Neuron (in vitro differentiated cells): ENCODE measurements at regions not wholly inside any gene's neighbourhood (a gene's known extent, or its start where the extent isn't known, plus 50 kb on each side); places are given as distances from the start of the nearest gene placed in this dataset.

Source experiments
- H2AFZ ChIP-seq: one replicate; pipeline ENCODE4 v1.6.1; 2013; ENCODE audit warnings: low read depth, mild to moderate bottlenecking, inconsistent platforms, low read length, moderate library complexity
- H3K27me3 ChIP-seq: one replicate; pipeline ENCODE4 v1.6.1; 2013; ENCODE audit warnings: low read length; ENCODE audit not compliant: insufficient read depth
- H3K36me3 ChIP-seq: one replicate; pipeline ENCODE4 v1.6.1; 2013; ENCODE audit warnings: low read length; ENCODE audit not compliant: insufficient read depth
- H3K4me1 ChIP-seq: one replicate; pipeline ENCODE4 v1.6.1; 2013; ENCODE audit warnings: low read length; ENCODE audit not compliant: insufficient read depth
- H3K4me3 ChIP-seq: 2 replicates; pipeline ENCODE4 v1.5.1; 2013; ENCODE audit warnings: mild to moderate bottlenecking, low read length, moderate library complexity
- H3K9me3 ChIP-seq: one replicate; pipeline ENCODE4 v1.6.1; 2013; ENCODE audit warnings: low read length

DNA sequence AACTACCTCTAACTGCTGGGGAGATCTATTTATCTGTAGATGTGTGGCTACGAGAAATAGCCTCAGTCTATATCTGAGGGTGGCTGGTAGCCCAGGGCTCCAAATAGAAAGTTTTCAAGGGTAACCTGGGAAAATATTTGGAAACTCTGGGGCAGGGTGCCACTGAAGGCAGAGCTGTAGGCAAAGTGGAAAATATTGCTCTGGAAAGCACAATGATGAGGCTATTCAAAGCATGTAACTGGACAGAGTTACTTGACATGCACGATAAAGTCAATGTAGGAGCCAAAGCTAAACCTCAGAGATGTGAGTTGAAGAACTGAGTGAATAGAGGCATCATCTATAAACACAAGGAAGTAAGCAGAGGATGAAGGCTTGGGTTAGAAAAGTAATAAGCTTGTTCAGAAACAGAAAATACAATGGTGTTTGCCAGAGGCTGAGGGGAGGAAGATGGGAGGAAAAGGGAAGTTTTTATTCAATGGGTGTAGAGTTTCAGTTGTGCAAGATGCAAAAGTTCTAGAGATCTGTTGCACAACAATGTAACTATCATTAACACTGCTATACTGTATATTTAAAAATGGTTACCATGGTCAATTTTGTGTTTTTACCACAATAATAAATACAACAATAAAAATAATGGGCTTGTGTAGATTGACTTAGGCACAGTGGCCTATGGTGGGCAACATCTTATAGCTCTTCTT is 171.6 kb downstream of the MBD2 start:
- H3K4me1 ChIP-seq, result no peaks in the 10 kb centered on the region
- H3K4me3 ChIP-seq, result no peak overlapping the region
- no peaks in the 10 kb centered on the region for H3K36me3 ChIP-seq
- no peaks in the 10 kb centered on the region for H3K9me3 ChIP-seq
- no peaks in the 10 kb centered on the region for H3K27me3 ChIP-seq
- H2AFZ ChIP-seq, result no peak overlapping the region

DNA sequence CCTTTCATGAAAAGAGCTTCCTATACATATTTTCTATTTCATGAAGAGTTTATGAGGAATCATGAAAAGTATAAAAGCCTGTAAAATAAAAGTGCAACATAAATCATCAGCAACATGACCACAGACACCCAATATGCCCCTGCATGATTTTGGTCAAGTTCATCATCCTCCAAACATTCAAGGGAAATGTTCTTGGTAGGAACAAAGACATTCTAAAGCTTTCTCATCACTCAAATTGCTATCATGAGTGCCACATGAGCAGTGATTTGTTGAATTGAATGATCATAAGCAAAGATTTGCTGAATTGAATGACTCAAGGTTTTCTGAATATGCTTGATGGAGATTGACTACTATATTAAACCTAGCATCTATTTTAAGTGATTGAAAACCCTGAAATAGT is 172.2 kb downstream of the MBD2 start:
- Histone ChIP-seq H2AFZ (no peak overlapping the region), H3K36me3 (no peaks in the 10 kb centered on the region), H3K4me1 (no peaks in the 10 kb centered on the region), H3K9me3 (no peaks in the 10 kb centered on the region), H3K4me3 (no peak overlapping the region), H3K27me3 (no peaks in the 10 kb centered on the region)

- Histone ChIP-seq H3K36me3 (no peaks in the 10 kb centered on the region), H3K4me3 (no peak overlapping the region), H2AFZ (no peak overlapping the region), H3K4me1 (no peaks in the 10 kb centered on the region), H3K9me3 (no peaks in the 10 kb centered on the region), H3K27me3 (no peaks in the 10 kb centered on the region)
Measured at GRCh38 chr18:54043484-54044251, 180.8 kb downstream of the MBD2 start.

- no peaks in the 10 kb centered on the region for H3K36me3 ChIP-seq
- no peaks in the 10 kb centered on the region for H3K27me3 ChIP-seq
- no peaks in the 10 kb centered on the region for H3K4me1 ChIP-seq
- no peak overlapping the region for H3K4me3 ChIP-seq
- H3K9me3 ChIP-seq, result no peaks in the 10 kb centered on the region
- H2AFZ ChIP-seq, result no peak overlapping the region
Measured at GRCh38 chr18:54035927-54036326, 188.5 kb downstream of the MBD2 start.

- Histone ChIP-seq H3K9me3 (no peaks in the 10 kb centered on the region), H2AFZ (no peak overlapping the region), H3K4me1 (no peaks in the 10 kb centered on the region), H3K36me3 (no peaks in the 10 kb centered on the region), H3K27me3 (no peaks in the 10 kb centered on the region), H3K4me3 (no peak overlapping the region)
Measured at GRCh38 chr18:54033052-54033451, 191.4 kb downstream of the MBD2 start.

GRCh38 chr18:54032412-54032811 is 192.1 kb downstream of the MBD2 start:
- Histone ChIP-seq H3K36me3 (no peaks in the 10 kb centered on the region), H3K4me3 (no peak overlapping the region), H3K4me1 (no peaks in the 10 kb centered on the region), H2AFZ (no peak overlapping the region), H3K9me3 (no peaks in the 10 kb centered on the region), H3K27me3 (no peaks in the 10 kb centered on the region)

DNA sequence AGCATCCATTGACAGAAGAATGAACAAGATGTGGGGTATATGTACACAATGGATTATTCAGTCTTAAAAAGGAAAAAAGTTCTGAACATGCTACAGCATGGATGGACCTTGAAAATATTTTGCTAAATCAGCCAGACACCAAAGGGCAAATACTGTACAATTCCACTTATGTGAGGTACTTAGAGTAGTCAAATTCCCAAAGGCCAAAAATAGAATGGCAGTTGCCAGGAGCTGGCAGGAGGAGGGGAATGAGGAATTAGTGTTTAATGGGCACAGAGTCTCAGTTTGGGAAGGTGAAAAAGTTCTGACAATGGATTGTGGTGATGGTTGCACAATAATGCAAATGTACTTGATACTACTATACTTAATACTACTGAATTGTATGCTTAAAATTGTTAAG is 193.2 kb downstream of the MBD2 start:
- Histone ChIP-seq H3K27me3 (no peaks in the 10 kb centered on the region), H3K4me1 (no peaks in the 10 kb centered on the region), H3K36me3 (no peaks in the 10 kb centered on the region), H3K9me3 (no peaks in the 10 kb centered on the region), H3K4me3 (no peak overlapping the region), H2AFZ (no peak overlapping the region)

- Histone ChIP-seq H3K4me3 (no peak overlapping the region), H3K9me3 (no peaks in the 10 kb centered on the region), H2AFZ (no peak overlapping the region), H3K4me1 (no peaks in the 10 kb centered on the region), H3K27me3 (no peaks in the 10 kb centered on the region), H3K36me3 (no peaks in the 10 kb centered on the region)
Measured at GRCh38 chr18:54030434-54030833, 194.0 kb downstream of the MBD2 start.

DNA sequence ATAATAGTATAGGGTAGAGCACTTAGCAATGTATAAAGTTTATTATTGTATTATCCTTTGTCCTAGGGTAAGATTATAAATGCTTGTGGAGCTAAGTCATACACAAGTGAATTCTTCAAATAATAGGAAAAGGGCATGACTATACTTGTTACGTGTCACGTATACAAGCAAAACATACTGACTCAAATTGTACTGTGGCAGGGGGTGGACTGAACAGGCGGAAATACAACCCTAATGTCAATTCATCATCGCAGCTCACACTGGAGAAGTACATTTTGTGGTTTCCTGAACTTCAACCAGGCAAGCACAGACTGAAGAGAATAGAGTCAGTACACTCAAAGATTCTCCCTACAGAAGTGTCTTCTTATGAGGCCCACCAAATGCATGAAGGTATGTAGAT is 201.0 kb downstream of the MBD2 start:
- Histone ChIP-seq H3K9me3 (no peaks in the 10 kb centered on the region), H3K4me1 (no peaks in the 10 kb centered on the region), H2AFZ (no peak overlapping the region), H3K36me3 (no peaks in the 10 kb centered on the region), H3K27me3 (no peaks in the 10 kb centered on the region), H3K4me3 (no peak overlapping the region)

DNA sequence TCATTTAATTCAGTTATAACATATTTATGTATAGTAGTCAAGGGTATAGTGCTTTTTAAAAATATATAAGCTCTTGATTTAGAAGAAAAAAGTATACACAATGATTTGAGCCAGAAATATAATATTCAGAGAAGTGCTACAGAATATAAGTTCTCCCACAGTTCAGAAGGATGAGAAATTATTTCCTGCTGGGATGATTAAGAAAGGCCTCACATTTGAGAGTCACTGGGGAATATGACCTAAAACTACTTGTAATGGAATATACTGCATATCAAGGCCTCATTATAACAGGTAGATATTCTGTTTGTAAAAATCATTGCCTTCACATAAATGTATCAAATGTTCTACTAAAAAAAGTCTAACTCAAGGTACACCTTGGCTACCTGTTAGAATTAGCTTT is 203.5 kb downstream of the MBD2 start:
- Histone ChIP-seq H3K9me3 (no peaks in the 10 kb centered on the region), H3K27me3 (no peaks in the 10 kb centered on the region), H2AFZ (no peak overlapping the region), H3K4me1 (no peaks in the 10 kb centered on the region), H3K4me3 (no peak overlapping the region), H3K36me3 (no peaks in the 10 kb centered on the region)

DNA sequence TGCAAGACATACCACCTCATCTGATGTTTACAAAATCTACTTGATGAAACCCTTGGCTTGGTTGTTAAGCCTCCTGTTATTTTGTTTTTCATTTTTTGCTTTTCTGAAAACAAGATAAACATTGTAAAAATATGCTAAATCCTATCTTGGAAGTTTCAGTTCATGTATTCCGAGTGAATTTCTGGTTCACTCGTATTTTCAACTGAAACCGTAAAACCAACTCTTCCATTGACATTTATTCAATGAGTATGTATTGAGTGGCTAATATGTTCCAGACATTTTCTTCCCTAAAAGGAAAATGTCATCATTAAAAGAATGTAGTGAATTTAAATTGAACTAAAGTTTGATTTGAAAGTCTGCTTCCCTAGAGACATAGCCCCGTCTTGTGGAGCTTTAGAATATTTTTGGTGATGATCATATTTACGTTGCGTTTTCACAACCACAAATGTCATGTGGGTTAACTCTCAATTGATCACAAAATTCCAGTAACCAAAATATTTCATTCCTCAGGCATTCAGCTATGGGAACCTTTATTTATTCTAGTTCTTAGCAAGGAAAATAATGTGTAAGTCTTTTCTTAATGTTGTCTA is 204.2 kb downstream of the MBD2 start:
- no peak overlapping the region for H3K4me3 ChIP-seq
- H2AFZ ChIP-seq, result no peak overlapping the region
- H3K4me1 ChIP-seq, result no peaks in the 10 kb centered on the region
- no peaks in the 10 kb centered on the region for H3K27me3 ChIP-seq
- no peaks in the 10 kb centered on the region for H3K9me3 ChIP-seq
- no peaks in the 10 kb centered on the region for H3K36me3 ChIP-seq

DNA sequence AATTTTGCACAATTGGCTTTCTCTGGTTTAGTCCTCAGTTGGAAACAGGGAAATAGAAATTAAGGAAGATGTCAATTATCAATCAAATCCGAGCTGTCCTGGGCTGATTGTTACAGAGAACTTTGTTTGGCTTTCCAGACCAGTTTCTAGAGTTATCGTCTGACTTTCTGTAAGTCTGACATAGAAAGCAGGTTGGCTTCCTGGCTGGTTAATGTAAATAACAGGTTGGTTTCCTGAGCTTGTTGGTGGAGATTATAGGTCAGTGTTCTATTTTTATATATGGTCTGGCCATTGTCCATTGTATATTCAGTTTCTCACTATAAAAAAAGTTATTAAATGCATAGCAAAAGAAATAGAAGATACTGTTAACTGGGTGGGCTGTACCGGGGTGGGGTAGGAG is 204.8 kb downstream of the MBD2 start:
- Histone ChIP-seq H3K36me3 (no peaks in the 10 kb centered on the region), H3K4me3 (no peak overlapping the region), H3K4me1 (no peaks in the 10 kb centered on the region), H3K27me3 (no peaks in the 10 kb centered on the region), H3K9me3 (no peaks in the 10 kb centered on the region), H2AFZ (no peak overlapping the region)

DNA sequence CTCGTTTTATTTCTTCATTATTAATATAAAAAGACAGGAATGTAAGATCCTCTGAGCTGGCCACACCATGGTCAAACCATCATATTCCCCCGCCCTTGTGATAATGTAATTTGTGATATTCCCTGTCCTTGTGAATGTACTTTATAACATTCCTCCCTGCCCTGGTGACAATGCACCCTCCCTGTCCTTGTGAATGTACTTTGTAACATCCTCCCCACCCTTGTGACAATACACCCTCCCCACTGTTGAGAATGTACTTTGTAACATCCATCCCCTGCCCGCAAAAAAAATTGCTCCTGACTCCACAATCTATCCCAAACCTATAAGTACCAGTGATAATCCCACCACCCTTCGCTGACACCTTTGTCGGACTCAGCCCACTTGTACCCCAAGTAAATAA is 211.0 kb downstream of the MBD2 start:
- Histone ChIP-seq H3K9me3 (no peaks in the 10 kb centered on the region), H3K36me3 (no peaks in the 10 kb centered on the region), H3K4me1 (no peaks in the 10 kb centered on the region), H3K4me3 (no peak overlapping the region), H2AFZ (no peak overlapping the region), H3K27me3 (no peaks in the 10 kb centered on the region)
